ENCODE measurements at regions not wholly inside any gene's neighbourhood (a gene's known extent, or its start where the extent isn't known, plus 50 kb on each side); places are given as distances from the start of the nearest gene placed in this dataset.
A peak's percentile ranks its signal among the peaks of the same experiment; 100 is the strongest.
"Not testable (repeated sequence)": the region's sequence is repeated elsewhere in the genome, so short reads cannot be mapped to it uniquely, and the experiment has no call there.

DNA sequence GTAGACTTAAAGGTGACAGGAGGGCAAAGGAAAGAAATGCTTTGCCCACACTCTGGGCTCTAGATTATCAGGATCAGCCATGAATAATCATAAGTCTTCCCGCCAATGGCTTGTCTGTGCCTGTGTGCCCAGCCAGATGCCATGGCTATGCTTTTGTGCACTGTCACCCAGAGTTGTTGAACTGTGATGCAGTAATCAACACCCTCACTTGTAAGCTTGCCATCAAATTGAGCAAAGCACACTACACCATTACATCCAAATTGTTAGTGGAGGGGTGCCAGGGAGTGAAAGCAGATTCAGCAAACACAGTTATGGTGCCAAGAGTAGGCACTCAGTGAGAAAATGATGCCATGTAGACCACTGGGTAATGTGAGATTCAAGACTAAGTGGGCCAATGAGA, 845.3 kb upstream of the MIR17HG start:
- Histone ChIP-seq H3K27ac (replicated peaks) (peak overlapping the region; percentile 69), H3K27me3 (ENCODE audit: low read depth) (no peaks in the 10 kb centered on the region), H3K36me3 (no peaks in the 10 kb centered on the region), H3K4me3 (no peak overlapping the region), H3K4me1 (peaks cover 29% of the 10 kb centered on the region), H3K9me3 (replicated peaks) (no peaks in the 10 kb centered on the region)
- intact Hi-C loops (cut with micrococcal nuclease): no loop called here
- DNase-seq: peak; percentile 26
- no peak for TF ChIP-seq CTCF (IDR thresholded peaks at IDR 0.05; ENCODE audit: borderline replicate concordance)

DNA sequence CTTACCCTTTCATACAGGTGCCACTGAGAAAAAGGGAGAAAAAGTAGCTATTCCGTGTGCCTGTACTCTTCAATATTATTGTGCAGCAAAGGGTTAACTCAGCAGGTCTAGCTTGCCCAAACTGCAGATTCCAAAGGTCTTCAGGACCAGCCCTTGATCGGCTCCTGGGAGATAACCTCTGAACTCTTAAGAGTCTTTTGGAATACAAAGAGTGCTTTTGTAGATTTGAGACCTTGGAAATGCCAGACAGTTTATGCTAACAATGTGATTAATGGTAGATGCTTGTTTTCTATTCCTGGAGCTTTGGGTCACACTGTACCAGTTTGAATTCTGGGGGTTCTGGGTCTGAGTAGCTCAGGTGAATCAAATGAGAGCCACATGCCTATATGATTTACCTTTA, 844.7 kb upstream of the MIR17HG start:
- no peak overlapping the region for H3K4me3 ChIP-seq
- H3K36me3 ChIP-seq: no peaks in the 10 kb centered on the region
- peaks cover 29% of the 10 kb centered on the region for H3K4me1 ChIP-seq
- intact Hi-C loops (cut with micrococcal nuclease): no loop called here
- no peak for TF ChIP-seq CTCF (IDR thresholded peaks at IDR 0.05; ENCODE audit: borderline replicate concordance)
- no peak for DNase-seq
- H3K9me3 ChIP-seq (replicated peaks): no peaks in the 10 kb centered on the region
- H3K27me3 ChIP-seq (ENCODE audit: low read depth): no peaks in the 10 kb centered on the region
- peak overlapping the region; percentile 56 for H3K27ac ChIP-seq (replicated peaks)

DNA sequence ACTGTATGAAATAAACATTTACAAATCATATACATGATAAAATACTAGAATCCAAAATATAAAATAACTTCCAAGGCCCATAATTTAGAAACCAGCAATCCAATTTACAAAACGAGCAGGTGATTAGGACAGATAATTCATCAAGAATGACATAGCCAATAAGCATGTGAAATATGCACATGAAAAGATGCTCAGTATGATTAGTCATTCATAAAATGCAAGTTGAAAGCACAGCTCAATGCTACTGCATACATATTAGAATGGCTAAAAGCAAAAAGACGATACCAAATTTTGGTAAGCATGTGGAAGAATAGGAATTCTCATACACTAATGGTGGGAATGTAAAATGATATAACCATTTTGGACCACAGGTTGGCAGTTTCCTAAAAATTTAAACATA, 837.2 kb upstream of the MIR17HG start:
- intact Hi-C loops (cut with micrococcal nuclease): no loop called here
- no peak for TF ChIP-seq CTCF (IDR thresholded peaks at IDR 0.05; ENCODE audit: borderline replicate concordance)
- no peaks in the 10 kb centered on the region for H3K4me1 ChIP-seq
- H3K27ac ChIP-seq (replicated peaks): no peak overlapping the region
- H3K4me3 ChIP-seq: no peak overlapping the region
- DNase-seq: no peak
- peaks cover 8% of the 10 kb centered on the region for H3K9me3 ChIP-seq (replicated peaks)
- no peaks in the 10 kb centered on the region for H3K27me3 ChIP-seq (ENCODE audit: low read depth)
- H3K36me3 ChIP-seq: no peaks in the 10 kb centered on the region

DNA sequence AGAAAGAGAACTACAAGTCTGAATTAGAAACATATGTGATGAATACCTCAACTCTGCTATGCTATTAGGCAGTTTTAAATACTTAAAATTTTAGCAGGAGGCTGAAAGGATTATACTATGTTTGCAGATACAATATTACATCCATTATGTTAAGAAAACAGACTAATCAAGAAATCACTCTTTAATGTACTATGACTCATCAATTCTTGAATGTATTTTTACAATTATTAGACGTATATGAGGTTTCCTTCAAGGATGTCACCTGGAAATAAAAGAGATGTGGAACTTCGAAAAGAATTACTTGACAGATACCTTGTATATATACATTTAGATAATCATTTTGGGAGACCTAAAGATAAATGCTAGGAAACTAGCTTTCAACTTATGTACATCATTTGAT, 835.6 kb upstream of the MIR17HG start:
- Histone ChIP-seq H3K27me3 (ENCODE audit: low read depth) (no peaks in the 10 kb centered on the region), H3K4me1 (no peaks in the 10 kb centered on the region), H3K4me3 (no peak overlapping the region), H3K36me3 (no peaks in the 10 kb centered on the region), H3K27ac (replicated peaks) (no peak overlapping the region), H3K9me3 (replicated peaks) (peaks cover 8% of the 10 kb centered on the region)
- intact Hi-C loops (cut with micrococcal nuclease): no loop called here
- TF ChIP-seq CTCF (IDR thresholded peaks at IDR 0.05; ENCODE audit: borderline replicate concordance): no peak
- no peak for DNase-seq

GRCh38 chr13:90514712-90515111, 832.8 kb upstream of the MIR17HG start:
- H3K36me3 ChIP-seq; H3K27ac ChIP-seq (replicated peaks); H3K27me3 ChIP-seq (ENCODE audit: low read depth); DNase-seq; intact Hi-C loops (cut with micrococcal nuclease); H3K4me1 ChIP-seq; H3K9me3 ChIP-seq (replicated peaks); H3K4me3 ChIP-seq: not testable (repeated sequence)

- no peak for DNase-seq
- no peaks in the 10 kb centered on the region for H3K27me3 ChIP-seq (ENCODE audit: low read depth)
- H3K36me3 ChIP-seq: no peaks in the 10 kb centered on the region
- no peaks in the 10 kb centered on the region for H3K4me1 ChIP-seq
- no peak overlapping the region for H3K27ac ChIP-seq (replicated peaks)
- peaks cover 26% of the 10 kb centered on the region for H3K9me3 ChIP-seq (replicated peaks)
- intact Hi-C loops (cut with micrococcal nuclease): no loop called here
- TF ChIP-seq CTCF (IDR thresholded peaks at IDR 0.05; ENCODE audit: borderline replicate concordance): no peak
- H3K4me3 ChIP-seq: no peak overlapping the region
These were observed 829.1 kb upstream of the MIR17HG start for GRCh38 chr13:90518417-90518816.

All from left ventricle myocardium inferior (tissue), 1 donor.